ENCODE measurements at regions not wholly inside any gene's neighbourhood (a gene's known extent, or its start where the extent isn't known, plus 50 kb on each side); places are given as distances from the start of the nearest gene placed in this dataset.
A peak's percentile ranks its signal among the peaks of the same experiment; 100 is the strongest.
"Not testable (repeated sequence)": the region's sequence is repeated elsewhere in the genome, so short reads cannot be mapped to it uniquely, and the experiment has no call there.

GRCh38 chr4:9592010-9592409, 147.8 kb downstream of the DEFB131A start:
- no peak overlapping the region for H3K4me3 ChIP-seq (replicated peaks in 1 of 2; ENCODE audit: low read depth in 2 of 2, low read length in 2 of 2)
- no peak for TF ChIP-seq CTCF (IDR thresholded peaks at IDR 0.05; ENCODE audit: low read depth, low read length)
- DNase-seq (ENCODE audit: low read depth in 2 of 2), result no peak

GRCh38 chr4:9594948-9595347, 150.7 kb downstream of the DEFB131A start:
- no peak for DNase-seq (ENCODE audit: low read depth in 2 of 2)
- H3K4me3 ChIP-seq (replicated peaks in 1 of 2; ENCODE audit: low read depth in 2 of 2, low read length in 2 of 2), result no peak overlapping the region
- TF ChIP-seq CTCF (IDR thresholded peaks at IDR 0.05; ENCODE audit: low read depth, low read length), result no peak

GRCh38 chr4:9595531-9595930, 151.3 kb downstream of the DEFB131A start:
- not testable (repeated sequence) for H3K4me3 ChIP-seq (replicated peaks in 1 of 2; ENCODE audit: low read depth in 2 of 2, low read length in 2 of 2); DNase-seq (ENCODE audit: low read depth in 2 of 2)

GRCh38 chr4:9599266-9599665, 155.1 kb downstream of the DEFB131A start:
- no peak overlapping the region for H3K4me3 ChIP-seq (replicated peaks in 1 of 2; ENCODE audit: low read depth in 2 of 2, low read length in 2 of 2)
- no peak for DNase-seq (ENCODE audit: low read depth in 2 of 2)
- TF ChIP-seq CTCF (IDR thresholded peaks at IDR 0.05; ENCODE audit: low read depth, low read length), result no peak

GRCh38 chr4:9600246-9600645, 156.0 kb downstream of the DEFB131A start:
- no peak for TF ChIP-seq CTCF (IDR thresholded peaks at IDR 0.05; ENCODE audit: low read depth, low read length)
- no peak for DNase-seq (ENCODE audit: low read depth in 2 of 2)
- H3K4me3 ChIP-seq (replicated peaks in 1 of 2; ENCODE audit: low read depth in 2 of 2, low read length in 2 of 2), result no peak overlapping the region

GRCh38 chr4:9602389-9602914, 158.2 kb downstream of the DEFB131A start:
- no peak overlapping the region for H3K4me3 ChIP-seq (replicated peaks in 1 of 2; ENCODE audit: low read depth in 2 of 2, low read length in 2 of 2)
- no peak for DNase-seq (ENCODE audit: low read depth in 2 of 2)
- no peak for TF ChIP-seq CTCF (IDR thresholded peaks at IDR 0.05; ENCODE audit: low read depth, low read length)

GRCh38 chr4:9604031-9604892, 160.0 kb downstream of the DEFB131A start:
- H3K4me3 ChIP-seq (replicated peaks in 1 of 2; ENCODE audit: low read depth in 2 of 2, low read length in 2 of 2), result not testable (repeated sequence)
- DNase-seq (ENCODE audit: low read depth in 2 of 2), result peak in 1 of 2 donors; percentile 7

- H3K4me3 ChIP-seq (replicated peaks in 1 of 2; ENCODE audit: low read depth in 2 of 2, low read length in 2 of 2), result not testable (repeated sequence)
Observed at GRCh38 chr4:9604893-9605190, 160.6 kb downstream of the DEFB131A start.

More at GRCh38 chr4:9604893-9605190, 160.6 kb downstream of the DEFB131A start:
- not testable (repeated sequence) for DNase-seq (ENCODE audit: low read depth in 2 of 2)
